GM18505 (cell line): ENCODE measurements at regions not wholly inside any gene's neighbourhood (a gene's known extent, or its start where the extent isn't known, plus 50 kb on each side); places are given as distances from the start of the nearest gene placed in this dataset.

Source experiments
- ATAC-seq: cut with Tn5 transposase; IDR thresholded peaks from one replicate; pipeline ENCODE4 v1.9.1; 2021; ENCODE audit not compliant: unreplicated experiment
- POLR2A ChIP-seq: IDR thresholded peaks from 4 replicates; pipeline ENCODE4 v1.6.1; 2011; ENCODE audit warnings: borderline replicate concordance; ENCODE audit not compliant: insufficient read depth, insufficient read length; ENCODE audit errors: extremely low read depth

- no peak for TF ChIP-seq POLR2A
- no peak for ATAC-seq
Observed at GRCh38 chr2:16584084-16584483, 81.5 kb downstream of the CYRIA start.

GRCh38 chr2:16581241-16581640, 84.4 kb downstream of the CYRIA start:
- TF ChIP-seq POLR2A = no peak
- ATAC-seq = no peak

GRCh38 chr2:16578081-16578480, 87.6 kb downstream of the CYRIA start:
- ATAC-seq = no peak
- no peak for TF ChIP-seq POLR2A

GRCh38 chr2:16570516-16570915, 95.1 kb downstream of the CYRIA start:
- no peak for TF ChIP-seq POLR2A
- no peak for ATAC-seq

GRCh38 chr2:16568998-16569784, 96.4 kb downstream of the CYRIA start:
- TF ChIP-seq POLR2A = no peak
- no peak for ATAC-seq

- ATAC-seq = no peak
- TF ChIP-seq POLR2A = no peak
Observed at GRCh38 chr2:16566701-16567100, 98.9 kb downstream of the CYRIA start.

- no peak for ATAC-seq
- TF ChIP-seq POLR2A = no peak
Observed at GRCh38 chr2:16565481-16565880, 100.2 kb downstream of the CYRIA start.

- ATAC-seq = no peak
Observed at GRCh38 chr2:16561676-16562075, 104.0 kb downstream of the CYRIA start.

GRCh38 chr2:16561251-16561650, 104.4 kb downstream of the CYRIA start:
- no peak for TF ChIP-seq POLR2A
- ATAC-seq = no peak

More at GRCh38 chr2:16561676-16562075, 104.0 kb downstream of the CYRIA start:
- no peak for TF ChIP-seq POLR2A

- TF ChIP-seq POLR2A = no peak
- no peak for ATAC-seq
Observed at GRCh38 chr2:16559278-16560067, 106.2 kb downstream of the CYRIA start.

- TF ChIP-seq POLR2A = no peak
- ATAC-seq = no peak
Observed at GRCh38 chr2:16554060-16554583, 111.5 kb downstream of the CYRIA start.

- TF ChIP-seq POLR2A = no peak
- ATAC-seq = no peak
Observed at GRCh38 chr2:16553226-16553625, 112.4 kb downstream of the CYRIA start.

GRCh38 chr2:16552202-16552601, 113.4 kb downstream of the CYRIA start:
- TF ChIP-seq POLR2A = no peak
- no peak for ATAC-seq

- no peak for ATAC-seq
- TF ChIP-seq POLR2A = no peak
Observed at GRCh38 chr2:16548036-16548435, 117.6 kb downstream of the CYRIA start.
